HG03066 (cell line): ENCODE measurements at regions not wholly inside any gene's neighbourhood (a gene's known extent, or its start where the extent isn't known, plus 50 kb on each side); places are given as distances from the start of the nearest gene placed in this dataset.

Experiments used
- ATAC-seq: cut with Tn5 transposase; IDR thresholded peaks from one replicate; pipeline ENCODE4 v1.9.1; 2021; ENCODE audit warnings: low read depth; ENCODE audit not compliant: unreplicated experiment

- no peak for ATAC-seq
These were observed 417.5 kb downstream of the CDC14C start for GRCh38 chr7:49341849-49342248.

GRCh38 chr7:49344556-49344955 lies 420.2 kb downstream of the CDC14C start:
- no peak for ATAC-seq

- no peak for ATAC-seq
These were observed 422.0 kb downstream of the CDC14C start for GRCh38 chr7:49346195-49346899.

DNA sequence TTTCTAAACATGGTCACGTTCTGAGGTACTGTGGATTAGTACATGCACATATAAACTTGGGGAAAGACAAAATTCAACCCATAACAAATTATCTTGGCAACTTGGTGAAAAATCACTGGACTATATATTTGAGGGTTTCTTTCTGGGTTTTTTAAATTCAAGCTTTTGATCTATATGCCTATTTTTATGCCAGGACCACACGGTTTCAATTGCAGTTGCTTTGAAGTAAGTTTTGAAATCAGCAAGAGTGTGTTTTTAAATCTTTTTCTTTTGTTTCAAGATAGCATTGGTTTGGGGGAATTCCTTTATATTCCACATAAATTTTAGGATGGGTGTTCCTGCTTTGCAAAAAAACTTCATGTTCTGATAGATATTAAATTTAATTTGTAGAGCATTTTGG lies 406.4 kb upstream of the VWC2 start:
- ATAC-seq = no peak

GRCh38 chr7:49371771-49372170 lies 401.7 kb upstream of the VWC2 start:
- no peak for ATAC-seq

DNA sequence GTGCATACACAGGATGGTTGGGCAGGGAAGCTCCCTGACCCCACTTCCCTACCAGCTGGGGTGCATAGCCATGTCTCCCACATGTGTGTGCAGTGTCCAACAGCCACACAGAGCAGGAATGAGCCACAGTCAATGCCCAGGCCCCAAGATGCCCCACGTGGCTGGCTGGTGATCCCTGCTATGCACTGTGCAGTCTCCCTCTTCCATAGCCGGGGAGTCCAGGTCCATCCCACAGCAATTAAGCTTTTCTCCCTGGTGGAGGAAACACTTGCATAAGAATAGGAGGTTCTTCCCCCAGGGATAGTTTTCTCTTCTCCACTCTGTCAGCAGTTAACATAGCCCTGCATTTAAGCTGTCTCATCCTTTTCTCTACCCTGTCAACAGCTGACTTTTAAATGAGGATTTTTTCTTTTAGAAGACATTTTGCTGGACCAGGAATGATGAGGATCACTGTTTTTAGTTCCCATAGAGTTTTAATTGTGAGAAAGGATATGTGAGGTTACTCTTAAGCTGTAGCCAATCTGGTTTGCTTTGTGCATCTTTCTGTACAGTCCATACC lies 396.5 kb upstream of the VWC2 start:
- no peak for ATAC-seq

DNA sequence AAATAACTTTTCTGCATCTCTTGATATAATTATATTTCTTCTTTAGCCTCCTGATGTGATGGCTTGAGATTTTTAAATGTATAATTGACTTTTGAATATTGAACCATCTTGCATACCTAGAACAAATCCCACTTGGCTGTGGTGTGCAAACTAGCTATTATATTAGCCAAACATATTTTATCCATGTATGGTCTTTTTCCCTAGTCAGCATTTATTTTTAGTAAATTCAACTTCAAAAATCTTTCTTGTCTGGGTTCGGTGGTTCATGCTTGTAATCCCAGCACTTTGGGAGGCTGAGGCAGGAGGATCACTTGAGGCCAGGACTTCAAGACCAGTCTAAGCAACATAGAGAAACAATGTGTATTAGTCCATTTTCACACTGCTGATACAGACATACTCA lies 386.6 kb upstream of the VWC2 start:
- ATAC-seq = no peak

- ATAC-seq = no peak
These were observed 383.5 kb upstream of the VWC2 start for GRCh38 chr7:49389871-49390479.

DNA sequence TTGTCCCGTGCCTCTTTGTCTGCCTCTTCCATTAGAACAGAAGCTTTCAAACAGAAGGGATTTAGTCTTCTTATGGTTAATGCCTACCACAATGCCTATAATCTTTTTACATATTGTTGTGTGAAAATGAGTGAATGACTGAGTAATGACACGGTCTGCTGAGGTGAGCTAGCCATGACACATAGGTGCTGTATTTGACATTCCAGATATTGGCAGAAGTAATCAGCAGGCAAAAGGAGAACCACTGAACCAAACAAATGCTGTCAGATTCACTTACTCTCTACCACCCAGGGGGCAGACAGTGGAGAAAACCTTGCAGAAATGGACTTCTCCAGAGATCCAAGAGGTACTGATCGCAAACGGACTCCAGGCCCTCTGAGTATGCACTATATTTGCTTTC lies 377.2 kb upstream of the VWC2 start:
- ATAC-seq = no peak

DNA sequence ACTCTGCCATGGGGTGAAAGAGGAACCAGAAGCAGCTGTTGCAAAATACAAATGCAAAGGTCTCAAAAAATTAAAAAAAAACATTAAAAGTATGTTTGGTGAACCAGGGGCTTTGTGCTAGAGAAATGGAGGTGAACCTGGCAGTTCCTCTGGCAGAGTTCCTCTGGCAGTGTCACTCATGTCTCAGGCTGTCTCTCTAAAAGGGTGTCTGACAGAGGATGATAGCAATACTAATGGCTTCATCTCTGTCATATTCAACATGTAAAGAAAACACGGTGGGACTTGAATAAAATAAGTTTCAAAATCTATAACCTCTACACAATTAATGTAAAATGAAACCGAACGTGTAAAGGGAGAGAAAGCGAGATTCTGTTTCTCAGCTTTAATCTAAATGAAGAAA lies 375.7 kb upstream of the VWC2 start:
- no peak for ATAC-seq

DNA sequence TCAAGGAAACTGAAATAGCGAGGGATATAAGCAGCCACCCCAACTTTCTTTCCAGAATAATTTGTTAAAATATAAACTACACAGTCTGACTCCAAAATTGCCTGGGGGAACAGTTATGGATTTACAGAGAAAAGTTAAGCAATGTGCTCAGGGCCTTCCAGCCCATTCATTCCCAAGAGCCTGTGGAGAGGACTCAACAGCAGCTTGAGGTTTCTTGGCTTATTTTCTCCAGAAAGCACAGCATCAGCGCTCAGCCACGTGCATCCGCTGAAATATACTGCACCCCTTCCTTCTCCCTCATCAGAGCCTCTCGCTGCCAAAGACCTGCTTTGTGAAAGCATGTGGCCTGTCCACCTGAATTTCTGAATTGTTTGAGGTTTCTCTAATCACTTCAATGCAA lies 375.2 kb upstream of the VWC2 start:
- ATAC-seq = no peak

DNA sequence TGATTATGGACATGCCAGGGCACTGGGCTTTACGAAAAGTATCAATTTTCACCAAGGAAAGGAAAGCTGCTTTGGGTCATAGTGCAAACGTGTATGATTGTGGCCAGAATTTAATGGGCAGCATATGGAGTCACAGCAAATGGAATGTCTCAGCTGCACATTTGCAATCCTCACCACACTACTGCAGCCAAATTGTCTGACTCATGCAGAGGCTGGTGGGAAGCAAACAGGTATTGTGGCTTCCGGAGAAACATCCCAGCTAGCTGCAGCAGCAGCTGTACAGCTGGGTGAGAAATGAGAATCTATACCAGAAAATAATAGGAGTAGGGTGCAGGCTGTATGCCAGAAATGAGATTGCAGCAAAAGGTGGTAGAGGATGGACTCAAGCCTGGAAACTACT lies 374.7 kb upstream of the VWC2 start:
- ATAC-seq = no peak

DNA sequence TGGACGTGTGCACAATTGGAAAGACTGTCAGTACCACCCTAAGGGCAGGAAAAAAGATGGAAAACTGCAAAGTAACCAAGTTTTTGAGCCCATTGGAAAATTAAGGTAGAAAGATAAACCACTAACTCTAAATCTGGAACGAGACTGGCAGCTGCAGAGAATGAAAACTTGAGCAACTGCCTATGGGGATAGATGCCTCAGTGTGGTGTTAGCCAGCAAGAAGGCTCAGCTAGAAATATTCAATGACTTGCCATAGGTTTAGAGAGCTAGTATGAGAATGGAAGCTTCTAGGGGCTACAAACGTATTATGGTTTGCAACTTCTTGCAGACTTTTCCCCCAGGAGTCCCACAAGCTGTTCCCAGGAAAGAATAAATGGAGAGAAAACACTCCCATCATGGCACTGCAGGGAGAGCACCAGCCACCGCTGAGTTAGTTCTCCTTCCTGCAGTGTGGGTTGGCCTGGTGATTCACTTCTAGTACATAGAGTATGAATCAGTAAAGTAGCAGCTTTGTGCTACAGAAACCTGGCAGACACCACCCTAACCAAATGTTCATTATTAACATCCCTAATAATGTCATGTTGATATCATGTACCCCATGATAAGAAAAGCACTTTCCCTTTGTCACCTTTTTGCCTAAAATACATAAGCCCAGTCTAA lies 372.4 kb upstream of the VWC2 start:
- no peak for ATAC-seq

GRCh38 chr7:49403844-49404243 lies 369.6 kb upstream of the VWC2 start:
- no peak for ATAC-seq

- no peak for ATAC-seq
These were observed 366.2 kb upstream of the VWC2 start for GRCh38 chr7:49407205-49407604.

- no peak for ATAC-seq
These were observed 356.4 kb upstream of the VWC2 start for GRCh38 chr7:49417034-49417433.

- no peak for ATAC-seq
These were observed 354.5 kb upstream of the VWC2 start for GRCh38 chr7:49418963-49419362.

DNA sequence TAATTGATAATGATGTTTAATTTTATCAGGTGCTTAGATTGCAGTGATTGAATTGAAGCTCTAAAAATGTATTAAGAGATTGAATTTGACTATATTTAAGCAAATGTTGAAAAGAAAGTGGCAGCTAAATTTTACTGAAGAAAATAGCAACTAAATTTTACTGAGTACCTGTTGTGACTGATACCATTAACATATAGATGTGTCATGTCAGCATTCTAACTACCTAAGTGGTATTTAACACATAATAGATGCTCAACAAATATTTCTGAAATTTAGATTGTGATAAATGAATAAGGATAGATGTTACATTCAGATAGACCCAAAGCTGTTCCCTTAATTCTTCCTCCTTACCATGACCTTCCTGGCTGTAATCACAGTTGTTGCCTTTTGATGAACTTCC lies 350.9 kb upstream of the VWC2 start:
- ATAC-seq = no peak

GRCh38 chr7:49424109-49424508 lies 349.3 kb upstream of the VWC2 start:
- ATAC-seq = no peak

DNA sequence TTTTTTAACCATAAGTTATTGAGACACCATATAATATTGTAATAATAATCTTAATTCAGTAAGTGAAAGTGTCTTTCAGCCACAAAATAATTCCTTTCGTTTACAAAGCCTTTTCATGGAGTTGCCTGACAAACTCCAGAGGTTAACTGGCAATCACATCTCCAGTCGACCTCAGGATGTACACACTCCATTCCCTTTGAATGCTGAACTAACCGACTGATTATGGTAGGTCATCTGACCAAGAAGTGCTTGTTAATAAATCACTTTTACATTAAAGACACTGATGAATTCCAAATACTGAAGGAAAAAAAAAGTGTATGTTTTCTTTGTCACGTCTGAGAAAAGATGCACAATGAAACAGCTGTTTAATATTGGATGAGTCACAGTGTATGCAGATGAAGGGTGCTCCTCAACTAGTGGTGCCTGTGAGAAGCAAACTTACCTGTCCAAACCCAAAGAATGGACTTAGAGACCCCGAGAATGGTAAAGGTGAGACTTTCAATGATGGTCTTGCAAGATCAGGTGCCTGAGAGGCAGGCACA lies 348.1 kb upstream of the VWC2 start:
- ATAC-seq = no peak

GRCh38 chr7:49432254-49432653 lies 341.2 kb upstream of the VWC2 start:
- no peak for ATAC-seq

DNA sequence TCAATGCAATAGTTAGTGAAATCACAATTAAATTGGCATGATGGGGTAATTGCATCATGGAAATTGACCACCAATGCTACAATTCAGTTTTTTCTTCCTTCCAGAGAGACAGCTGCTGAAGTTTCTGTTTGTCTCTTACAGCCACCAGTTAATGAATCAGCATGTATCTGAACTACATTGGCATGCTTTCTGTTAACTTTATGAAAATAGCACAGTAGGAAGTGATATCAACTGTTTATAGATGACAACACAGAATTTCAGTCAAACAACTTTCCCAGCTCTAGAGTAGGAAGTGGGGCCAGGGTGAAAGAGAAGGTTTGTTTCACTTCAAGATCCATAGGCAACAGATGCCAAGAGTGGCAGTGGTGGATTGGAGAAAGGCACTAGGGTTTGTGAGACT lies 339.6 kb upstream of the VWC2 start:
- ATAC-seq = no peak
